Mesenchymal stem cell (in vitro differentiated cells and primary cell): ENCODE measurements at regions not wholly inside any gene's neighbourhood (a gene's known extent, or its start where the extent isn't known, plus 50 kb on each side); places are given as distances from the start of the nearest gene placed in this dataset.
"Not testable (repeated sequence)": the region's sequence is repeated elsewhere in the genome, so short reads cannot be mapped to it uniquely, and the experiment has no call there.

Experiments
- DNase-seq: peaks from one replicate; pipeline ENCODE4 v3.0.0-alpha.2; 2013
- H2AFZ ChIP-seq: one replicate; pipeline ENCODE4 v1.6.1; 2013; ENCODE audit warnings: low read depth, mild to moderate bottlenecking, control low read depth, inconsistent platforms, low read length, moderate library complexity
- H2AK5ac ChIP-seq: 2 replicates; pipeline ENCODE4 v1.6.1; 2013; ENCODE audit warnings: low read length, moderate library complexity, mild to moderate bottlenecking, inconsistent platforms; ENCODE audit not compliant: severe bottlenecking
- H2BK120ac ChIP-seq: one replicate; pipeline ENCODE4 v1.6.1; 2013; ENCODE audit warnings: low read depth, mild to moderate bottlenecking, inconsistent platforms, low read length, moderate library complexity
- H2BK12ac ChIP-seq, 2 experiments: one replicate each; pipeline ENCODE4 v1.6.1; 2013; ENCODE audit warnings: inconsistent platforms in 2 of 2, low read length in 2 of 2, mild to moderate bottlenecking in 2 of 2, moderate library complexity in 2 of 2, control low read depth in 1 of 2
- H2BK15ac ChIP-seq: one replicate; pipeline ENCODE4 v1.6.1; 2013; ENCODE audit warnings: mild to moderate bottlenecking, low read depth, inconsistent platforms; ENCODE audit not compliant: poor library complexity, severe bottlenecking
- H2BK5ac ChIP-seq: 2 replicates; pipeline ENCODE4 v1.6.1; 2013; ENCODE audit warnings: low read depth, mild to moderate bottlenecking, low read length, control low read depth, inconsistent platforms; ENCODE audit not compliant: poor library complexity, severe bottlenecking
- H3K14ac ChIP-seq, 2 experiments: one replicate each; pipeline ENCODE4 v1.6.1; 2013; ENCODE audit warnings: inconsistent platforms in 2 of 2, low read length in 2 of 2, control low read depth in 1 of 2, mild to moderate bottlenecking in 1 of 2, moderate library complexity in 1 of 2
- H3K18ac ChIP-seq, 2 experiments: one replicate each; pipeline ENCODE4 v1.6.1; 2013; ENCODE audit warnings: inconsistent platforms in 2 of 2, low read length in 2 of 2, control low read depth in 1 of 2, low read depth in 1 of 2, mild to moderate bottlenecking in 1 of 2
- H3K23ac ChIP-seq, 2 experiments: one replicate each; pipeline ENCODE4 v1.6.1; 2013; ENCODE audit warnings: inconsistent platforms in 2 of 2, low read length in 2 of 2, mild to moderate bottlenecking in 2 of 2, moderate library complexity in 2 of 2, control low read depth in 1 of 2
- H3K27ac ChIP-seq: 2 replicates; pipeline ENCODE4 v1.5.1; 2013; ENCODE audit warnings: mild to moderate bottlenecking, moderate library complexity, low read length, control low read depth, inconsistent platforms; ENCODE audit not compliant: poor library complexity, severe bottlenecking
- H3K27me3 ChIP-seq, 2 experiments: 2 replicates each; pipeline versions ENCODE4 v1.6.1 to v1.7.0; 2013; ENCODE audit warnings: low read length in 2 of 2, mild to moderate bottlenecking in 2 of 2, moderate library complexity in 2 of 2, control low read depth in 1 of 2, inconsistent platforms in 1 of 2; ENCODE audit not compliant: control insufficient read depth in 1 of 2, insufficient read depth in 1 of 2
- H3K36me3 ChIP-seq, 2 experiments: 2 replicates each; pipeline versions ENCODE4 v1.6.1 to v1.7.0; 2013; ENCODE audit warnings: low read length in 2 of 2, control low read depth in 1 of 2, inconsistent platforms in 1 of 2, low read depth in 1 of 2, mild to moderate bottlenecking in 1 of 2; ENCODE audit not compliant: insufficient read depth in 2 of 2, control insufficient read depth in 1 of 2
- H3K4ac ChIP-seq, 2 experiments: one replicate each; pipeline ENCODE4 v1.6.1; 2013; ENCODE audit warnings: inconsistent platforms in 2 of 2, low read length in 2 of 2, mild to moderate bottlenecking in 2 of 2, moderate library complexity in 2 of 2, control low read depth in 1 of 2, low read depth in 1 of 2
- H3K4me1 ChIP-seq: 2 replicates; pipeline ENCODE4 v1.6.1; 2013; ENCODE audit warnings: low read depth, low read length, control low read depth; ENCODE audit not compliant: control insufficient read depth, insufficient read depth
- H3K4me2 ChIP-seq: 2 replicates; pipeline ENCODE4 v1.6.1; 2013; ENCODE audit warnings: low read length, mild to moderate bottlenecking, inconsistent platforms; ENCODE audit not compliant: poor library complexity, severe bottlenecking
- H3K4me3 ChIP-seq, 2 experiments: 2 replicates each; pipeline versions ENCODE4 v1.5.1 to v1.7.0; 2013; ENCODE audit warnings: low read length in 2 of 2, mild to moderate bottlenecking in 2 of 2, control low read depth in 1 of 2, low read depth in 1 of 2; ENCODE audit not compliant: insufficient read depth in 1 of 2
- H3K79me1 ChIP-seq: replicated peaks from 2 replicates; pipeline ENCODE4 v1.6.1; 2013; ENCODE audit warnings: mild to moderate bottlenecking, control low read depth, low read length, inconsistent platforms; ENCODE audit not compliant: poor library complexity, severe bottlenecking
- H3K9ac ChIP-seq: 2 replicates; pipeline ENCODE4 v1.7.0; 2013; ENCODE audit warnings: mild to moderate bottlenecking, low read length, moderate library complexity
- H3K9me3 ChIP-seq: 2 replicates; pipeline ENCODE4 v1.7.0; 2013; ENCODE audit warnings: mild to moderate bottlenecking, low read length; ENCODE audit not compliant: control insufficient read depth
- H4K8ac ChIP-seq: one replicate; pipeline ENCODE4 v1.6.1; 2013; ENCODE audit warnings: inconsistent platforms, mild to moderate bottlenecking, low read length, moderate library complexity
- H4K91ac ChIP-seq: one replicate; pipeline ENCODE4 v1.6.1; 2013; ENCODE audit warnings: mild to moderate bottlenecking, low read length, inconsistent platforms
- WGBS: methylation state at CpG from one replicate; pipeline ENCODE4 v1.1.7; 2013; ENCODE audit warnings: mixed read lengths; 5-methylcytosine and 5-hydroxymethylcytosine counted together

DNA sequence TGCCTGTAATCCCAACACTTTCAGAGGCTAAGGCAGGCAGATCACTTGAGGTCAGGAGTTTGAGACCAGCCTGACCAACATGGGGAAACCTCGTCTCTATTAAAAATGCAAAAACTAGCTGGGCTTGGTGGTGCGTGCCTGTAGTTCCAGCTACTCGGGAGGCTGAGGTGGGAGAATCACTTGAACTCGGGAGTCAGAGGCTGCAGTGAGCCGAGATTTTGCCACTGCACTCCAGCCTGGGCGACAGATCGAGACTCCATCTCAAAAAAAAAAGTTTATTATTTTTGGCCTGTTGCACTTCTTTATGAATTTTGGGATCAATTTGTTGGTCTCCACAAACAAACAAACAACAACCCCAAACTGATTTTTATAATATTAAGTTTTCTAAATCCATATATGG is 143.5 kb upstream of the NPY2R start:
- H3K9ac ChIP-seq, H2BK15ac ChIP-seq, H4K91ac ChIP-seq, H3K4me3 ChIP-seq, H3K4me2 ChIP-seq, H3K79me1 ChIP-seq, H4K8ac ChIP-seq, H3K4ac ChIP-seq, H2BK5ac ChIP-seq, H3K36me3 ChIP-seq, H3K4me1 ChIP-seq, H3K18ac ChIP-seq, H2BK12ac ChIP-seq, H2AK5ac ChIP-seq, H2AFZ ChIP-seq, H3K27me3 ChIP-seq, H2BK120ac ChIP-seq, DNase-seq, H3K9me3 ChIP-seq, H3K14ac ChIP-seq, H3K23ac ChIP-seq, H3K27ac ChIP-seq: not testable (repeated sequence)
- WGBS, result 63% methylated on average over 5 of the region's 7 CpGs

GRCh38 chr4:155066871-155067270 is 141.6 kb upstream of the NPY2R start:
- no peaks in the 10 kb centered on the region for H3K79me1 ChIP-seq
- H3K4me2 ChIP-seq, result no peak overlapping the region
- no peak for DNase-seq
- no peaks in the 10 kb centered on the region for H3K4me1 ChIP-seq
- no peak overlapping the region for H3K9ac ChIP-seq
- H4K91ac ChIP-seq, result no peak overlapping the region
- no peak overlapping the region for H3K18ac ChIP-seq
- no peak overlapping the region for H2BK120ac ChIP-seq
- H3K27ac ChIP-seq, result no peak overlapping the region
- no peak overlapping the region for H2BK5ac ChIP-seq
- no peaks in the 10 kb centered on the region for H3K27me3 ChIP-seq
- no peak overlapping the region for H2AFZ ChIP-seq
- H4K8ac ChIP-seq, result no peak overlapping the region
- no peak overlapping the region for H3K4ac ChIP-seq
- H2BK12ac ChIP-seq, result no peak overlapping the region
- H3K9me3 ChIP-seq, result peaks cover 2% of the 10 kb centered on the region
- H3K23ac ChIP-seq, result no peak overlapping the region
- no peak overlapping the region for H3K14ac ChIP-seq
- no peak overlapping the region for H2BK15ac ChIP-seq
- H2AK5ac ChIP-seq, result no peak overlapping the region
- no peak overlapping the region for H3K4me3 ChIP-seq
- no peaks in the 10 kb centered on the region for H3K36me3 ChIP-seq

DNA sequence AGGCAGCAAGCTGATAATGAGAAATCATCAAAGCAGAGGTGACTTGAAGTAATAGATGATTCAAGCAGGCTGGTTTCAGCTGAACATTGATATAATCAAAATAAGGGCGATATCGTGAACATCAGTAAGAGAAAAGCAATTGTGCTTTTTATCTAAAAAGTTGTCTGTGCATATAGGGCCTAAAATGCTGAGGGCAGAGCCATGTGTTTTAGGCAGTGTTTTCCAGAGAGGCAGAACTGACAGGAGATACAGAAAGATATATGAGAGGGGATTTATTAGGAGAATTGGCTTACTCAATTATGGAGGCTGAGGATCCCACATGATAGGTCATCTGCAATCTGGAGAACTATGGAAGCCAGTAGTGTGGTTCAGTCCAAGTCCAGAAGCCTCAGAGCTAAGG is 136.5 kb upstream of the NPY2R start:
- Histone ChIP-seq H3K4me2 (no peak overlapping the region), H2BK12ac (no peak overlapping the region), H3K27ac (no peak overlapping the region), H3K23ac (no peak overlapping the region), H3K4me3 (no peak overlapping the region), H2AFZ (no peak overlapping the region), H2BK15ac (no peak overlapping the region), H3K27me3 (no peaks in the 10 kb centered on the region), H3K79me1 (no peaks in the 10 kb centered on the region), H2BK120ac (no peak overlapping the region), H4K8ac (no peak overlapping the region), H4K91ac (no peak overlapping the region), H3K14ac (no peak overlapping the region), H3K4me1 (no peaks in the 10 kb centered on the region), H2AK5ac (no peak overlapping the region), H3K9me3 (no peaks in the 10 kb centered on the region), H3K9ac (no peak overlapping the region), H3K4ac (no peak overlapping the region), H3K18ac (no peak overlapping the region), H3K36me3 (no peaks in the 10 kb centered on the region), H2BK5ac (no peak overlapping the region)
- no peak for DNase-seq
- 78% methylated on average over 2 of the region's 2 CpGs for WGBS

DNA sequence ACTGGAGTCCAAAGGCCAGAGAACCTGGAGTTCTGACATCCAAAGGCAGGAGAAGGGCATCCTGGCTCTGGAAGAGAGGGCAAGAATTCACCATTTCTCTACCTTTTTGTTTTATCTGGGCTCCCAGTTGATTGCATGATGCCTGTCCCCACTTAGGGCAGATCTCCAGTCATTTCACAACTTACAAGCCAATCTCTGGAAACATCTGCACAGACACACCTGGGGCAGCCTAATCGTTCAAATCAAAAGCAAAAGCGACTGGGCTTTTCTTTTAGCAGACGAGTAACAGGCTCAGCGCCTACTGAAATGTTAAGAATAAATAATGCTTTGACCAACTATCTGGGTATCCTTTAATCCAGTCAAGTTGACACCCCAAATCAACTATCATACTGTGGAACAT is 136.0 kb upstream of the NPY2R start:
- Histone ChIP-seq H3K27ac (no peak overlapping the region), H3K27me3 (no peaks in the 10 kb centered on the region), H3K23ac (no peak overlapping the region), H3K9me3 (no peaks in the 10 kb centered on the region), H2BK12ac (no peak overlapping the region), H3K4me3 (no peak overlapping the region), H4K8ac (no peak overlapping the region), H4K91ac (no peak overlapping the region), H2BK15ac (no peak overlapping the region), H2BK5ac (no peak overlapping the region), H3K4me2 (no peak overlapping the region), H3K36me3 (no peaks in the 10 kb centered on the region), H3K18ac (no peak overlapping the region), H3K4ac (no peak overlapping the region), H3K79me1 (no peaks in the 10 kb centered on the region), H2AK5ac (no peak overlapping the region), H2AFZ (no peak overlapping the region), H3K9ac (no peak overlapping the region), H2BK120ac (no peak overlapping the region), H3K4me1 (no peaks in the 10 kb centered on the region), H3K14ac (no peak overlapping the region)
- no peak for DNase-seq
- WGBS, result 70% methylated on average over 4 of the region's 4 CpGs
